C4-2B (cell line): ENCODE measurements at regions not wholly inside any gene's neighbourhood (a gene's known extent, or its start where the extent isn't known, plus 50 kb on each side); places are given as distances from the start of the nearest gene placed in this dataset.

Experiments used
- H3K27ac ChIP-seq: fragments of 450-650 bp; 2 replicates; pipeline ENCODE4 v1.5.1; 2017
- CTCF ChIP-seq: fragments of 450-650 bp; conservative IDR thresholded peaks from 2 replicates; pipeline ENCODE4 v1.5.1; 2017; ENCODE audit warnings: mild to moderate bottlenecking
- ZFX ChIP-seq: fragments of 450-650 bp; IDR thresholded peaks from 2 replicates; pipeline ENCODE4 v1.6.1; 2017

GRCh38 chr1:218592688-218593087 lies 247.6 kb downstream of the TGFB2 start:
- no peak for TF ChIP-seq CTCF
- TF ChIP-seq ZFX: no peak
- H3K27ac ChIP-seq: no peak overlapping the region

DNA sequence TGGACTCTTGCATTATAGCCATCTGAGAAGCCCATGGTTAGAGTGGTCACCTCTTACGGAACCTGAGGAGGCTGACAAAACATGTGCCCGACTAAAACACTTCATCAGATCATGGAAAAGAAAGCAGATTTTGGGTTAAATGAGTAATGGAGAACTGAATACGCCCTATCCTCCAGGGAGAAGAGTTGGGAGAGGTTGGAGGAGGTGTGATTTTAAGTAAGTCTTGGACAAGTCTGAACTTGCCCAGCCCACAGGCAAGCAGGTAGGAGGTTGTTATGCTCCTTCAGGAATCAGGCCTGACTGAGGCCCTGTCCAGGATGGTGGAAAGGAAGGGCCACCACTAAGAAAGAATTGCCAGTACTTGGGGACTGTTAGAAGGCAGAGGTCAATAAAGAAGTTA lies 255.8 kb downstream of the TGFB2 start:
- H3K27ac ChIP-seq: no peak overlapping the region

DNA sequence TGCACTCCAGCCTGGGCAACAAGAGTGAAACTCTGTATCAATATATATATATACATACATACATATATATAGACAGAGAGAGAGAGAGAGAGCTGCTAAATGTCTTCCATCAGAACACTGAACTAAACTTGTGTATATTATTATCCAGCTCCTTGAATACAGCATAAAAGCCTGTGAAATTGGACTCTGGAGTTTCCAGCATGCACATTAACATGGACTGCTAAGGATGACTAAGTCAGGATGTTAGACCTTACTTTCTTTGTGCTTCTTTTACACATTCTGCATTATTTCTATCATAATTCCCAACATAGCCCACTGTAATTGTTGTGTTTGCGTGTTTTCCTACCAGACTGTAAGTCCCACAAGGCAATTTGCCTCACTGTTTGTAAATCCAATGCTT lies 259.1 kb downstream of the TGFB2 start:
- H3K27ac ChIP-seq: no peak overlapping the region
- TF ChIP-seq CTCF (no peak), ZFX (no peak)

More for the DNA sequence above, 255.8 kb downstream of the TGFB2 start:
- no peak for TF ChIP-seq CTCF
- TF ChIP-seq ZFX: no peak

DNA sequence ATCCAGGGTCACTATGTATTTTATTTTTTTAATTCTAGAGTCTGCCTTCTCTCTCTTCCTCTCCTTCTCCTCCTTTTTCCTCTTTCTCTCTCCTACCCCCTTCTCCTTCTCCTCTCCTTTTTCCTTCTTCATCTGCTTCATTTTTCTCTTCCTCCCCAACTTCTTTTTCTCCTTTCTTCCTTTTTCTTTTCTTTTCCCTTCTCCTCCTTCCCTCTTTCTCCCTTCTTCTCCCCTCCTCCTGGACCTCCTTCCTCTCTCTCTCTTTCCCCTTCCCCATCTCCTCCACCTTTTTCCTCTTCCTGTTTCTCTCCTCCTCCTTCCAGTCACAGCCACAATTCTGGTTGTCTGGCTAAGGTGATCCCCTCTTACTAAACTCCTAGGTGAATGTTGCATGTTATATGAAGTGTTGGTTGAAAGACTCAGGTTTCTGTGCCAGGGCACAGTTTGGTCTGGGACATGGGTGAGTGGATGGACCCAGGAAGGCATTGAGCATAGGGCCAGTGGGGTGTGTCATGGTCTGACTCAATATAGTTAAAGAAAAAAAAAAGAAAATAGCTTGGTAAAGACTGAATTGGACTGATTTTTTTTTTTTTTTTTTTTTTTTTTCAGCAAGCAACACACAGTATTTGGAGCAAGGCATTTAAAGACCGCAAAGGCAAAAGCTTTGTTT lies 266.9 kb downstream of the TGFB2 start:
- no peak for TF ChIP-seq CTCF
- H3K27ac ChIP-seq: no peak overlapping the region

DNA sequence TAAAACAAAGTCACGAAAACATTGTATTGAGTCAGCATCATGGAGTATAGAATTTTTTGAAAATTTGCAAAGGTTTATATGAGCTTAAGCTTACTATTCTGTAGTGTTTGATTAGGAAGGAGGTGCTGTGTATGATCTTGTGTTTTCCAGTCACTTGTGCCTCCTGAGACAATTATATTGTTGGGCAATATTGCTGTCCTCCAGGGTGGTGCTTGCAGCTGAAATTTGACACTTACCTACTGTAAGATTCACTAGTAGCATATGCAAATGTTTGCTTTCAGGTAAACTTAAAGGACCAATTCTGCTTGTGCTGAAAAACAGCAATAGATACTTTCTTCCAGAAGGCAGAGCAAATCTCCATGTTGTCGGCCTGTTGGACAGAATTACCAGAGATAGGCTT lies 268.0 kb downstream of the TGFB2 start:
- no peak overlapping the region for H3K27ac ChIP-seq
- TF ChIP-seq CTCF (no peak), ZFX (no peak)

GRCh38 chr1:218614031-218614430 lies 268.9 kb downstream of the TGFB2 start:
- no peak for TF ChIP-seq CTCF
- TF ChIP-seq ZFX: no peak
- no peak overlapping the region for H3K27ac ChIP-seq

- TF ChIP-seq ZFX: no peak
- no peak for TF ChIP-seq CTCF
- H3K27ac ChIP-seq: no peak overlapping the region
Measured at GRCh38 chr1:218616681-218617080, 271.5 kb downstream of the TGFB2 start.
